Panc1 (cell line): ENCODE measurements at regions not wholly inside any gene's neighbourhood (a gene's known extent, or its start where the extent isn't known, plus 50 kb on each side); places are given as distances from the start of the nearest gene placed in this dataset.

Experiments
- CTCF ChIP-seq: fragments of 450-650 bp; IDR thresholded peaks from 2 replicates; pipeline ENCODE4 v1.5.1; 2017; ENCODE audit warnings: mild to moderate bottlenecking
- POLR2AphosphoS5 ChIP-seq: IDR thresholded peaks from 2 replicates; pipeline ENCODE4 v1.6.1; 2012; ENCODE audit warnings: mild to moderate bottlenecking, low read depth, low read length, moderate library complexity
- REST ChIP-seq, 2 experiments: IDR thresholded peaks; 2 replicates each; pipeline ENCODE4 v1.6.1; 2011 to 2012; ENCODE audit warnings: low read depth in 2 of 2, control low read depth in 1 of 2, low read length in 1 of 2, mild to moderate bottlenecking in 1 of 2, moderate library complexity in 1 of 2; ENCODE audit not compliant: insufficient read depth in 1 of 2
- SIN3A ChIP-seq: IDR thresholded peaks from 2 replicates; pipeline ENCODE4 v1.6.1; 2012; ENCODE audit warnings: low read depth, mild to moderate bottlenecking, low read length, moderate library complexity, borderline replicate concordance; ENCODE audit not compliant: insufficient read depth

- no peak for TF ChIP-seq CTCF
- no peak for TF ChIP-seq POLR2AphosphoS5
- no peak for TF ChIP-seq SIN3A
- TF ChIP-seq REST (IDR thresholded peaks at IDR 0.05; ENCODE audit: insufficient read depth in 1 of 2, low read depth in 2 of 2, low read length in 1 of 2): no peak
Measured at GRCh38 chr18:2060086-2060485, 511.2 kb downstream of the METTL4 start.
